Right lobe of liver (tissue), 6 donors: ENCODE measurements at regions not wholly inside any gene's neighbourhood (a gene's known extent, or its start where the extent isn't known, plus 50 kb on each side); places are given as distances from the start of the nearest gene placed in this dataset.

ENCODE experiments used
- ATAC-seq, 4 donors: fragments of 200-7000 bp; cut with Tn5 transposase; one replicate each; pipeline ENCODE4 v1.9.1; 2020; ENCODE audit warnings: mild to moderate bottlenecking in 4 of 4, moderate library complexity in 4 of 4
- DNase-seq, 3 donors: peaks; one replicate each; pipeline ENCODE4 v3.0.0-alpha.2; 2020
- H3K27ac ChIP-seq, 3 donors: fragments of 200-600 bp; one replicate each; pipeline ENCODE4 v1.8.0; 2022
- H3K27me3 ChIP-seq, 2 donors: fragments of 200-600 bp; one replicate each; pipeline ENCODE4 v1.8.0; 2022
- H3K36me3 ChIP-seq, 4 donors: fragments of 200-600 bp; sonication (generic) in 1 of 4; one replicate each; pipeline versions ENCODE4 v1.5.1 to v1.8.0; 2017 to 2022; ENCODE audit warnings: control low read depth in 1 of 4
- H3K4me1 ChIP-seq, 4 donors: fragments of 200-600 bp; sonication (generic) in 1 of 4; one replicate each; pipeline versions ENCODE4 v1.5.1 to v1.8.0; 2017 to 2022; ENCODE audit warnings: control low read depth in 1 of 4
- H3K4me3 ChIP-seq, 3 donors: fragments of 200-600 bp; one replicate each; pipeline ENCODE4 v1.8.0; 2022
- H3K9me3 ChIP-seq, 4 donors: fragments of 200-600 bp; sonication (generic) in 1 of 4; one replicate each; pipeline versions ENCODE4 v1.5.1 to v1.8.0; 2017 to 2022; ENCODE audit warnings: control low read depth in 1 of 4
- POLR2A ChIP-seq: fragments of 450-650 bp; IDR thresholded peaks from one replicate; pipeline ENCODE4 v1.6.1; 2017; ENCODE audit warnings: antibody characterized with exemption, mild to moderate bottlenecking
- WGBS: methylation state at CpG from one replicate; pipeline ENCODE4 v1.1.6; 2018; ENCODE audit warnings: low coverage, low lambda C conversion rate; ENCODE audit not compliant: insufficient coverage; ENCODE audit errors: missing lambda C conversion rate; 5-methylcytosine and 5-hydroxymethylcytosine counted together
- intact Hi-C, 2 donors: fragments of 100-400 bp; cut with DNase I; formaldehyde crosslinking; loops; one replicate each; pipeline versions ENCODE4 v1.11.2 to v1.14.1; 2022
- TF ChIP-seq, protein P1 (sequence below), 4 donors: fragments of 200-600 bp in 3 of 4; fragments of 450-650 bp in 1 of 4; IDR thresholded peaks; one replicate each; pipeline versions ENCODE4 v1.5.1 to v1.8.0; 2016 to 2022; ENCODE audit warnings: antibody characterized with exemption in 4 of 4, mild to moderate bottlenecking in 2 of 4
- donor health status: DM: no; HTN: yes; CAD: no.
- donor health status: DM: no; HTN: no; CAD: no.
- donor health status: DM: no; HTN: no; CAD: no.
- donor health status: DM: no; HTN: yes; CAD: no.
- donor health status: DM: no; HTN: yes; CAD: no.

DNA sequence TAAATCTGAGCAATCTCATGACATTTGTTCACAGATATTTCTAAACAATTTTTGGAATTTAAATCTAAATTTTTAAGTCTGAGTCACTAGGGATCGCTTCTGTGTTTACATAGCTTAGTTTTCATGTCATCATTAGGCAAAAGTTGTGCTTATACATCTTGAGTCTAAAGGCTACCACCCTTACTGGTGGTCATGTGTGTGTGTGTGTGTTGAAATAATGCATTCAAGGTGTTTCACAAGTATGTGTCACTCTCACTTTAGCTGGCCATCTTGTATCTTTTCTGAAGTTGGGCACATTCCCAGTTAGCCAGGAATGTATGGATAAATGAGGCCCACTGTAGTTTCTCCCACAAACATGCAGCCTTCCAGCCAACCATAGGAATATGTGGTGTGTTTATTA, 1162.5 kb upstream of the PRMT6 start:
- Histone ChIP-seq H3K27ac (no peak overlapping the region), H3K36me3 (no peaks in the 10 kb centered on the region), H3K4me3 (no peak overlapping the region), H3K4me1 (no peaks in the 10 kb centered on the region), H3K9me3 (no peaks in the 10 kb centered on the region), H3K27me3 (no peaks in the 10 kb centered on the region)
- no peak for TF ChIP-seq POLR2A
- TF ChIP-seq, protein P1, sequence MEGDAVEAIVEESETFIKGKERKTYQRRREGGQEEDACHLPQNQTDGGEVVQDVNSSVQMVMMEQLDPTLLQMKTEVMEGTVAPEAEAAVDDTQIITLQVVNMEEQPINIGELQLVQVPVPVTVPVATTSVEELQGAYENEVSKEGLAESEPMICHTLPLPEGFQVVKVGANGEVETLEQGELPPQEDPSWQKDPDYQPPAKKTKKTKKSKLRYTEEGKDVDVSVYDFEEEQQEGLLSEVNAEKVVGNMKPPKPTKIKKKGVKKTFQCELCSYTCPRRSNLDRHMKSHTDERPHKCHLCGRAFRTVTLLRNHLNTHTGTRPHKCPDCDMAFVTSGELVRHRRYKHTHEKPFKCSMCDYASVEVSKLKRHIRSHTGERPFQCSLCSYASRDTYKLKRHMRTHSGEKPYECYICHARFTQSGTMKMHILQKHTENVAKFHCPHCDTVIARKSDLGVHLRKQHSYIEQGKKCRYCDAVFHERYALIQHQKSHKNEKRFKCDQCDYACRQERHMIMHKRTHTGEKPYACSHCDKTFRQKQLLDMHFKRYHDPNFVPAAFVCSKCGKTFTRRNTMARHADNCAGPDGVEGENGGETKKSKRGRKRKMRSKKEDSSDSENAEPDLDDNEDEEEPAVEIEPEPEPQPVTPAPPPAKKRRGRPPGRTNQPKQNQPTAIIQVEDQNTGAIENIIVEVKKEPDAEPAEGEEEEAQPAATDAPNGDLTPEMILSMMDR (IDR thresholded peaks at IDR 0.05), result no peak
- no peak for ATAC-seq
- intact Hi-C loops, result no loop called here
- DNase-seq, result no peak
- WGBS, result 53% methylated on average over 1 of the region's 1 CpG

DNA sequence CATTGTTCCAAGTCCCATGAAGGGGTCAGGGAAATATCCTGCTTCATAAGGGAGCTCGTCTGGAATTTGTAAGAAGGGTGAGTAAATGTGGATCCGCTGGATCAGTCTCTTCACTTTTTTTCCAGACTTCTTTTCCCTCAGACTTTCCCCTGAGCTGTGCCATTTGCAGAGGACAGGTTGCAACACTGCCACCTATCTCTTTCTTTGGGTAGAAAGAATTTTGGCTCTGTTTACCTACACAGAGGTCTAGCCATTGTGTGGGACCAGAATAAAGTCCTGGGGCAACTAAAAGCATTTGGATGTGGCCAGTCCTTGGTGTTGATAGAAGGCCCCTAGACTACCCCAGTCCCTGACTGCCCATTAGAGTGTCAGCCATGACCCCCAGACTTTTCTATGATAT, 1146.7 kb upstream of the PRMT6 start:
- no peaks in the 10 kb centered on the region for H3K4me1 ChIP-seq
- H3K9me3 ChIP-seq, result no peaks in the 10 kb centered on the region
- 44% methylated on average over 2 of the region's 2 CpGs for WGBS
- TF ChIP-seq POLR2A, result no peak
- TF ChIP-seq, protein P1 (IDR thresholded peaks at IDR 0.05), result no peak
- H3K27me3 ChIP-seq, result no peaks in the 10 kb centered on the region
- H3K27ac ChIP-seq, result no peak overlapping the region
- no peaks in the 10 kb centered on the region for H3K36me3 ChIP-seq
- H3K4me3 ChIP-seq, result no peak overlapping the region
- intact Hi-C loops, result no loop called here
- ATAC-seq (no peak), DNase-seq (no peak)

DNA sequence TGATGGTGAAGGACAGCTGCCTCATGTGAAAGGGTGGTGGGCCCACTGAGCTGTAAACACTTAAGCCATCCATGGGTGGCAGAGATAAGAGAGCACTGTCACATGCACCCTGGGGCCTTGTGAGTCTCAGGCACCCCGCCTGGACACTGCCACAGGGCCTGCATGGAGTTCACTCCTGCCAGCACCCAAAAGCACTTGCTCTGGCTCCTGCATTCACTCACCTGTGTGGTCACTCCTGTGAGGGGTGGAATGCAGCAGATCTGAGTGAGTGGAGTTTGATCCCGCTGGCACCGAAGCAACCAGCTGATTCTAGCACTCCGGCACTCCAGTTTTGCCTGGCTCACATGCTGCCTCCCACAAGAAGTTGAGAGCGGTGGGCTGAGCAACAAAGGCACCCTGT, 1142.1 kb upstream of the PRMT6 start:
- Histone ChIP-seq H3K27me3 (no peaks in the 10 kb centered on the region), H3K36me3 (no peaks in the 10 kb centered on the region), H3K4me3 (no peak overlapping the region), H3K4me1 (no peaks in the 10 kb centered on the region), H3K9me3 (no peaks in the 10 kb centered on the region), H3K27ac (no peak overlapping the region)
- DNase-seq (peak in 1 of 3 donors; percentile 46), ATAC-seq (peak; percentile 30 to 68 (median 38))
- TF ChIP-seq, protein P1 (IDR thresholded peaks at IDR 0.05), result no peak
- TF ChIP-seq POLR2A, result no peak
- 20% methylated on average over 1 of the region's 5 CpGs for WGBS
- intact Hi-C loops, result no loop called here

DNA sequence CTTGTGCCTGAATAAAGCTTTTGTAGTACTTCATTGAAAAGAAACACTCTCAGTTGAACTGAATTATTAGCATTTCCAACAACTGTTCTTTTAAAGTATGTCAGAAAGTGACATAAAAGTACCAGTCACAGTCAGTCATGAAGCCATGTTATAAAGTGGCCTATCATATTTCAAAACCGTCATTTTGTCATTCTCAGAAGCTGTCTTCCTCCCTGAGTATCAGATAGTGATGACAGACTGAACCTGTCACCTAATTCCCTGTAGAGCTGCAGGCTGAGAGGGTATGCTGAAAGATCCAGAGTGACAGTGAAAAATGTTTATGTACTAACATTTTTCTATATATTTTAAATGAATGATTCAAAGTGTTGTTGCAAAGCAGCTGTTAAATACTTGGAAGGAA, 1121.7 kb upstream of the PRMT6 start:
- WGBS, result 33% methylated on average over 1 of the region's 1 CpG
- ATAC-seq, result no peak
- TF ChIP-seq, protein P1 (IDR thresholded peaks at IDR 0.05), result no peak
- no peak for TF ChIP-seq POLR2A
- H3K36me3 ChIP-seq, result no peaks in the 10 kb centered on the region
- intact Hi-C loops, result no loop called here
- no peaks in the 10 kb centered on the region for H3K4me1 ChIP-seq
- H3K4me3 ChIP-seq, result no peak overlapping the region
- H3K27me3 ChIP-seq, result no peaks in the 10 kb centered on the region
- no peaks in the 10 kb centered on the region for H3K9me3 ChIP-seq
- no peak overlapping the region for H3K27ac ChIP-seq
- DNase-seq, result no peak

DNA sequence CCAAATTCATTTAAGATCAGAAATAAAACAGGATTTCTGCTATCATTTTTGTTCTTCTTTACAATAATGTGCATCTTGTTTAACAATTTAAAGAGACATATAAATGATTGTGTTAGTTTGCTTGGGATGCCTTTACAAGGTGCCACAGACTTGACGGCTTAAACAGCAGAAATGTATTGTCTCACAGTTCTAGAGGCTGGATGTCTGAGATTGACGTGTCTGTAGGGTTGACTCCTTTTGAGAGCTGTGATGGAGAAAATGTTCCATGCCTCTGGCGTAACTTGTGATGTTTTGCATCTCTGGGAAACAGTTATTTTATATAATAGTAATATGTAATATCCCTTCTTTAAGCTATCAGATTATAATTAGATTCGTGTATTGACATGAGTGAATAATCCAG, 1091.6 kb upstream of the PRMT6 start:
- ATAC-seq (no peak), DNase-seq (no peak)
- Histone ChIP-seq H3K9me3 (peaks cover 0 to 4% (median 0%) of the 10 kb centered on the region in 4 donors), H3K4me3 (no peak overlapping the region), H3K4me1 (no peaks in the 10 kb centered on the region), H3K27me3 (no peaks in the 10 kb centered on the region), H3K36me3 (no peaks in the 10 kb centered on the region), H3K27ac (no peak overlapping the region)
- intact Hi-C loops, result no loop called here
- TF ChIP-seq POLR2A, result no peak
- TF ChIP-seq, protein P1 (IDR thresholded peaks at IDR 0.05), result no peak
- WGBS, result 63% methylated on average over 4 of the region's 4 CpGs
